GM18867 (cell line): ENCODE measurements at regions not wholly inside any gene's neighbourhood (a gene's known extent, or its start where the extent isn't known, plus 50 kb on each side); places are given as distances from the start of the nearest gene placed in this dataset.
"Not testable (repeated sequence)": the region's sequence is repeated elsewhere in the genome, so short reads cannot be mapped to it uniquely, and the experiment has no call there.

Source experiments
- ATAC-seq: cut with Tn5 transposase; IDR thresholded peaks from one replicate; pipeline ENCODE4 v1.9.1; 2021; ENCODE audit warnings: mild to moderate bottlenecking, moderate library complexity; ENCODE audit not compliant: unreplicated experiment

GRCh38 chr7:130845581-130846085 is 111.6 kb upstream of the KLF14 start:
- ATAC-seq, result no peak

GRCh38 chr7:130849604-130850003 is 115.6 kb upstream of the KLF14 start:
- ATAC-seq, result no peak

- no peak for ATAC-seq
These were observed 116.9 kb upstream of the KLF14 start for GRCh38 chr7:130850956-130851355.

GRCh38 chr7:130852867-130853266 is 118.9 kb upstream of the KLF14 start:
- ATAC-seq, result no peak

GRCh38 chr7:130853503-130854279 is 119.7 kb upstream of the KLF14 start:
- no peak for ATAC-seq

GRCh38 chr7:130854481-130854880 is 120.5 kb upstream of the KLF14 start:
- ATAC-seq, result no peak

GRCh38 chr7:130856866-130857265 is 122.9 kb upstream of the KLF14 start:
- no peak for ATAC-seq

GRCh38 chr7:130860832-130861231 is 126.8 kb upstream of the KLF14 start:
- ATAC-seq, result not testable (repeated sequence)

- ATAC-seq, result no peak
These were observed 131.6 kb upstream of the KLF14 start for GRCh38 chr7:130865408-130866236.

GRCh38 chr7:130867039-130867438 is 133.0 kb upstream of the KLF14 start:
- no peak for ATAC-seq

GRCh38 chr7:130867581-130868136 is 133.7 kb upstream of the KLF14 start:
- ATAC-seq, result no peak

GRCh38 chr7:130868139-130868538 is 134.1 kb upstream of the KLF14 start:
- no peak for ATAC-seq

- no peak for ATAC-seq
These were observed 135.9 kb upstream of the KLF14 start for GRCh38 chr7:130869918-130870317.

- ATAC-seq, result no peak
These were observed 138.3 kb upstream of the KLF14 start for GRCh38 chr7:130872341-130872740.

GRCh38 chr7:130872756-130873448 is 138.9 kb upstream of the KLF14 start:
- no peak for ATAC-seq

GRCh38 chr7:130874071-130874915 is 140.3 kb upstream of the KLF14 start:
- no peak for ATAC-seq

GRCh38 chr7:130875265-130875741 is 141.3 kb upstream of the KLF14 start:
- ATAC-seq, result peak; percentile 59

GRCh38 chr7:130875901-130876300 is 141.9 kb upstream of the KLF14 start:
- no peak for ATAC-seq

GRCh38 chr7:130877236-130877990 is 143.4 kb upstream of the KLF14 start:
- ATAC-seq, result no peak
